ENCODE measurements at regions not wholly inside any gene's neighbourhood (a gene's known extent, or its start where the extent isn't known, plus 50 kb on each side); places are given as distances from the start of the nearest gene placed in this dataset.

DNA sequence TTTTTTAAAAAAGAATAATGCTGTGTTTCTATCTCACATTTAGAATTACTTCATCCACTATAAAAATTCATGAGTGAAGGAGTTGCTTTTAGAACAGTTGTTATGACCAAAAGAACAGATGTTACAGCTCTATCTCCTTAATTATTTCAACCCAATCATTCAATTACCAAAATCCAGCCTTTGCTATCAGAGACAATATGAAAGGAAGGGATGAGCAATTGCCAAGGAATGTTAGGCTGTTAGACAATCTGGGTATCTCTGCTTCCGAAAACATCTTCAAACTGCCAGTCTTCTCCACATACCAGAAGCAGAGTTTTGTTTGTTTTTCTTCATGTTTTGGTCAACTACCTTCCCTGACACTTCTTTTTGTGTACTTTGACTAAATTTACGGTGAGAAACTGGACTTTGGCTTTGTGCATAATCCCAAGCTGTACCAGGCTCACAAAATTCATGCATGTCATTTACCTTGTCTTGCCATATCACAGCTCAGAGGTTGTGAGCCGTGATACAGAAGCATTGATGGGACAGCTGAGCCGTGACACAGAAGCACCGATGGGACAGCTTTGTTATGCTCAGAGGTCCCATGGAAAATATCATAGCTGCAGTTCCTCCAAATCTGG is 405.5 kb downstream of the KIF4B start:
- no peak for DNase-seq (ENCODE audit: low spot score)

DNA sequence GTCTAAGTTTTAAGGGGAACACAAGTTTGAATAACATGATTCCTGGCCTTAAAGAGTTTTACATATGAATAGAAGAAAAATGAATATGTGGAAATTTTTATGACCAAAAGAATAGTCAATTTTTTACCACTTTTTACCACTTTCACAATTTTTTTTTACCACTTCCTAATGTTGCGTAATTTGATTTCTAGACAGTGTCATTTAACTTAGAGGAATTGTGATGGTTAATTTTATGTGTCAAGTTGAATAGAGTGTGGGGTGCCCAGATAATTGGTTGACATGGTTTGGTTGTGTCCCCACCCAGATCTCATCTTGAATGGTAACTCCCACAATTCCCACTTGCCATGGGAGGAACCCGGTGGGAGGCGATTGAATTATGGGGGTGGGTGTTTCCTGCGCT is 416.6 kb downstream of the KIF4B start:
- DNase-seq (ENCODE audit: low spot score) = no peak

DNA sequence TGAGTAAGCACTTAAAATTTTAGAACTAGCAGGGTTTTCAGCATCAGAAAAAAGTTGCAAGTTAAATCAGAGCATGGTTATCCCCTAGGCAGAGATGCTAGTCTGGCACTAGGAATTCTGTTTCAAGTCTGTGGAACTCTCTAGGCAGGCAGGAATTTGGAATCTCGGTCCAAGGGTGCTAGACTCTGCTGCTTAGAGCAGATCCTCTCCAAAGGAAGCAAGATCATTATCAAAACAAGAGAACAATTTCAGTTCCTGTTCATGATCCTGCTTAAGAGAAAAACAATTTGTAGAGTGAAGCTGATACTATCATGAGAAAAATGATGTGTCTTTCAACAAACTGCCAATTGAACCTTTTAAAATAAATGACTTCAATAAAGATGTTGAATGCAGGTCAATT is 420.7 kb downstream of the KIF4B start:
- DNase-seq (ENCODE audit: low spot score) = no peak

DNA sequence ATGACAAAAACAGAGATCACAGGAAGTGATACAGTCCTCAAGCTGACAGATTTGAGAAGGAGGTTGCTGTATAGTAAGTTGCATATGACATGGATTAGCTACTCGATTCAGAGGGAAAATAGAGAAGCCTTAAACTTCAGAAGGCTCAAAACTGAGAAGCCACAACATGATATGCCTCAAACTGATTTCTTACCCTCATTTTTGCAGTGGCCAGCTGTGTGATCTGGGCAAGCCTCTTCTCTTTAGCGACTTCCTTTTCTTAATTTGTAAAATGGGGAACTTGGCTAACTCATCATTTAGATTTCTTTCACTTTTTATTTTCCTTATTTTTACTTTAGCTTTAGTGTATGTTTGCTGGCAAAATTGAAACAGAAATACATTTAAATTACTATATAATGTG is 421.1 kb downstream of the KIF4B start:
- no peak for DNase-seq (ENCODE audit: low spot score)

DNA sequence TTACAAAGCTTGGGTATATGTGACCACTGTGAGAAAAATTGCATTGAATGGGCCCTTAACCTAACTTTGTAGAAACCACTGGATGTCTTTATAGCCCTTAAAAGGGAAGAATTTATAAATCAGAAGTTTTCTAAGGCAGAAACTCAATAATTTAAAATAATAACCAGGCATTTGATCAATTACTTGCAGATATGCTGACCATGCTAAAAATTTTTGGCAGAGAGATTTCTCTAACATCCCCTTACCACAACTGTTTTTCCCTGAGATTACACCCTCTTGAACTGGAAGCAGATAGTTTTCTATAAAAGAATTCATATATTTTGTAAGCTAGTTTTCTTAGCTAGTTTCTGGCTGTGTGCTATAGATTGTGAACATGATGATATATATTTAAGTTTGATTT is 428.3 kb downstream of the KIF4B start:
- DNase-seq (ENCODE audit: low spot score) = no peak

DNA sequence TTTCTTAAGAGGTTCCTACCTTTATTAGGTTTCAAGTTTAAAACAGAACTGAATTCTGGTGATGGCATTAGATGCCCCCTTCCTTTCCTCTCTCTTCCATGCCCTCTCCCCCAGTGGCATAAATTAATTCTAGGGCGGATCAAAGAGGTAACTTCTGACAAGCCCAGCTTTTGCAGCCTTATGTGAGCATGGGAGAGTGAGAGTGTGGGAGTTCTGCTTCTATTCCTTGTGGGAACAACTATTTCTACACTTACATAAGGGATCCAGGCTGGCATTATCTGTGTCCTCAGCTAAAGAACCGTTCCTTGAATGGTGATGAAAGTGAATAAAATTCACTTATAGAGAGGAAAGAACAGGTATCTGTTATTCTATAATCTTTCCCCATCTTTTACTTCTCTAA is 437.6 kb downstream of the KIF4B start:
- no peak for DNase-seq (ENCODE audit: low spot score)

DNA sequence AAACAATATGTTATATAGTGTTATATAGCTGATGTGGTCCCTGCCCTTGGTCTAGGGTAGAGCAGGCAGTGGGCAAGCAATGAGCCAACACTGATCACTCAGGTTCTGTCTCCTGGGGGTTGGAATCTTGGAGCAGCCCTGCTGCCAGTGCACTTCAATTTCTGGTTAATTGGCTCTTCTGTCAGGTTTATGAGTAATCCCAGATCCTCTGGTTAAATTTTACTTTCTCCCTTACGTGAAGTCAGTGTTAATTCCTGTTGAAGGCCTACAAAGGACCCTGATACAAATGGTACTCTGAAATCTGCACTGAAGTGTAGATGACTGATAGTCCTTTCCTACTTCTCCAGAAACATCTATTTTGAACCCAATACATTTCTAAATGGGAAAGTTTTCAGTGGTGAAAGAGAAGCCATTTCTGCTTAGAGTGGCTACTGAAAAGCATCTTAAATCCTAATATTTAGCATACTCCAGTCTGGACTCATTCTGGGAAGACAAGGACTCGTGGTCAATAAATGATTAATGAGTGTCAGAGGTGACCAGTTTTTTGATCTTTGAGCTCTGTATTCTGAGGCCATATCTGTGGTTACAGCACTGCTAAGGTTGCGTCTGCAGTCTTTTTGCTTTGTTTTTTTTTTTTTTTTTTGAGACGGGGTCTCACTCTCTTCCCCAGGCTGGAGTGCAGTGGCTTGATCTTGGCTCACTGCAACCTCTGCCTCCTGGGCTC is 442.4 kb downstream of the KIF4B start:
- no peak for DNase-seq (ENCODE audit: low spot score)

DNA sequence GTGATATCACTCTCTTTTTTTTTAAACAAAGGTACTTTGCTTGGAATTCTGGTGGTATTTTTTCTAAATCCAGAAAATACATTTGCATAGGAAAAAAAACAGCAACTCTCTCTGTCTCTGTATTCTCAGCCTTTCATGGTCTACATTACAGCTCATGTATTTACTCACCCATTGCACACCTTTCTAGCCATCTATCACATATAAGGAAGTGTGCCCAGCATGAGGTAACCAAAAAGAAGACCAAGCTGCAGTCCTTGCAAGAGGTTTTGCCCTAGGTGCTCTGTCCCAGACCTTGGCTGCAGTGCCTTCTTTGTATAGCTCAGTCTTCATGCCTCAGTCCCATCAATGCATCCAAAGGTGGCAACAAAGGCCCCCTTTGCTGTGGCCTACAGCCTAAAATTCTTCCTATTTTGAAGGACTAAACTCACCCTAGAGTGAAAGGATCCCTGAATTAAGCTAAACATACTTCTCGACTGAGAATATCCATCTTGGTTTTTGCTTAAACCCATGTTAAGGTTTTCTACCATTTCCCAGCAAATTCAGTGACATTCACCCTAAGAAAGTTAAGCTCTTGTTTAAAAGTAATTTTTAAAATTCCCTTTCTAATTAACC is 446.4 kb downstream of the KIF4B start:
- DNase-seq (ENCODE audit: low spot score) = no peak

DNA sequence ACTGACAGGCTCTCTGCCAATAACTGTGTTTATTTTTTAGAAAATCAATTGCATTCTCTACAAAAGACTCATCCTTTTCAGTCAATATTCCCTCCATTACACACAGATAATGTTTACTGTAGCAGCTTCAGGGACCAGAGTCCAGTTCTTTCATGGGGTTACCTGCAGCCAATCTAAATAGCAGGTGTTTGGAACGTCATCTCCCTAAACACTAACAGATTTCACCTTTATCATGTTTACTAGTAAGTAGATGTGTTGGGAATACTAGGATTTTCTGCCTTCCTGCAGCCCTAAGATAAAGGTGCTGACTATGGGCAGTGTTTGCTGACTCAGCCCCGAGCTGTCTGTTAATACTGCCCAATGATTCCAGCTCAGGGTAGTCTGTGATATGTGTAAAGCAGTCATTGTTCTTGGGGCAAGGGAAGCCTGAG is 447.0 kb downstream of the KIF4B start:
- no peak for DNase-seq (ENCODE audit: low spot score)

DNA sequence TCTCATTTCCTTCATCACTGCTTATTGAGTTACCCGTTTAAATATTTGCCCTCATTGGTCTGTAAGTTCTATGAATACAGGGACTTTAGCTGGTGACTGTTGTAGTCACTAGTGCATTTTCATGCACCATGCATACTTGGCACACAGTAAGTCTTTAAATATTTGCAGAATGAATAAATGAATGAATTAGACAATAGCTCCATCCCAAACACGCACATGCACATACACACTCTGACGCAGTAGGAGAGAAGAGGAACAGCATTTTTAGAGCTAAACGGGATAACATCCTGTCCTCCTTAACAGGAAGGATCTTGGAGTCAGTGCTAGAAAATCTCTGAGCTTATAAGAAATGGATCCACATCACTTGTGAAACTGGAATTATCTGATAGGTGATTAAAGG is 447.7 kb downstream of the KIF4B start:
- DNase-seq (ENCODE audit: low spot score) = no peak

DNA sequence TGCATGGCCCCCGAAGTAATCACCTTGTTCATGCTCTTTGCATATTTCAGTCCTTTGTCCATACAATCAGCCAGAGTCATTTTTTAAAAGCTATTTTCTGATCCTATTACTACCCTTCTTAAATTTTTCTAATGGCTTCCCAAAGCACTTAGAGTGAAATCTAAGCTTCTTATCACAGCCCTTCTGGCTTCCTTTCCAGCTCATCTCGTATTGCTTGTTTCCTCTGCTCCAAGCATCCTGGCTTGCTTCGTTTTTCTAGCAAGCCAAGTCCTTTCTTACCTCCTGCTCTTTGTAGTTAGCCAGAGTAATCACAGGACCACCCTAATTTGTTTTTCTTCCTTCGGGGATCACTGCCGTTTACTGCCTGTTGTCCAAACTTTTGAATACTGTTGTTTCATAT is 453.3 kb downstream of the KIF4B start:
- no peak for DNase-seq (ENCODE audit: low spot score)

DNA sequence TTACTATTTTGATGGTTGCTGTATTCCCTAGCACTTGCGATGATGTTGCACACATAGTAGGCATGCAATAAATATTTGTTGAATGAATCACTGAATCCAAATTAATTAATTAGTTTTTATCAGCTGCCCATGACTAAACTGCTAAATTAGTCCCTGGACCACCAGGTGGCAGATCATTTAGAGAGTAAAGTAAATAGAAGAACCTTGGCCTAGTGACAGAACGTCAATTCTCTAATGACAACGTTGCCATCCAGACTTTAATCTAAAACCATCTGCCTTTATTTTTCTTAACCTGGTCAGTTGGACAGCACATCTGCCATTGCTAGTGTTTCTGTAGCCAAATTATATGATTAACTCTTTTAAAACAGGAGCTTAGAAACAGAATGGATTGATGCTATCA is 457.5 kb downstream of the KIF4B start:
- DNase-seq (ENCODE audit: low spot score) = no peak

DNA sequence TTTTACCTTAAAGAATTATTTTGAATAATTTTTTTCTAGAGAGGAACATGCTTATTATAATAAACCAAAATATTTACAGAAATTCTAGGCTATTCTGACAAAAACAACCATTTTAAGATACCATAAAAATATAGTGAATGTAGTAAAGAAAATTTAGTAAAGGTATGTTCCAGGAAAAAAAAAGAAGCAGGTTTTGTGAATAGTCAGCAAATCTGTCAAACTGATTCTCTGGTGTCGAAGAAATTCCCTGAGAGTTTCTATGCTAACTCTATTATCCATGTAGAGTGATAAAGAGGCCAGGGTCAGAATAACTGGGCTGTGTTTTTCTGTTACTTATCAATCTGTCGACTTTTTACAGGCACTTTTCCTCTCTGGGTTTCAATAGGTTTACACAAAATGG is 459.2 kb downstream of the KIF4B start:
- DNase-seq (ENCODE audit: low spot score) = no peak

DNA sequence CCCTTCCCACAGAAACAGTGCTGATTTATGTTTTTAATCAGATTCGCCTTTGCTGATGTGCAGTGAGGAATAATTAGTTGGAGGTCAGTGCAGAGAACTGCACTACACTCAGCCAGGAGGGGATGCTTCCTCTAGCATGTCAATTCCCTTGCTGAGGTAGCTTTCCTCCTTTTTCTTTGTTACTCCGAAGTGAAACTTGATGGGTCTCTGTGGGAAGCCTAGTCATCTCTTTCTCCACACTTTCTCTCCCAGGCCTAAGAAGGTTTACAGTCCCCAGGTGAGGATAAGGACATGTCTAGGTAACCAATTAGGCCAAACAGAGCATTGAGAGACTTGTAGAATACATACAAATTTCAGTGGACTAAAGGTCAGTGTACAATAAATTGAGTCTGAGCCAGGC is 461.8 kb downstream of the KIF4B start:
- no peak for DNase-seq (ENCODE audit: low spot score)

DNA sequence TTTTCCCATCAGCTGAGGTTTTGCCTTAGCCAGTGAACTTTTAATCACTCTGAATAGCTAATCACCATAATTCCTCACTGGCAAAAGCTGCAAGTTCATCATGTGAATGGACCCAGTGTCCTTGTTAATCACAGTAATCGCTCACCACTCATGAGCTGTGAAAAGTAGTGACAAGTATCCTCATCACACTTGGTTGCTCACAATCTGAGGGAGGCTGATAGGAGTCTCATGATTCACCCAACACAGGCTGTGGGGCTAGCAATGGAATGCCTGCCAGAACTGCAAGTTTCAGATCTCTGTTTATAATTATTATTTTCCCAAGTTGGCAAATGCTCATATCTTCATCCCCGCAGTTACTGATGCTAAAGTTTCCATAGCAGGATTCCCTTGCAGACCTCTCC is 467.2 kb downstream of the KIF4B start:
- DNase-seq (ENCODE audit: low spot score) = no peak

DNA sequence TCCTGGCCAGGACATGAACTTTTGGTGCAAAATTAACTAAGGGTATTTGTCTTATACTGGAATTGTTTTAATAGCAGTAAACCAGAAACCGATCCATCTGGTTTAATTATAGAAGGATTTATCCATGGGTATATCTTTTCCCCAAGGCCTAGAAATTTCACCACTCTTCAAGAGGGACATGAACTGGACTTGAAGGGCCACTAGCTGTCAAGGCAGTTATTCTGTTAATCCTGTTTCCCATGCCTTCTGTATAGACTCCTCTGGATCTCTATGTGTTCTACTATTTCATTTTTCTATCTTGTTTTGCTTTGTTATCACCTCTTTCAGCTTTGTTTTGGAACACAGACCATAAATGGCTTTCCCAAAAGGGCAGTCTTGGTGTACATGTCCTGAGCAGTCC is 467.6 kb downstream of the KIF4B start:
- DNase-seq (ENCODE audit: low spot score) = no peak

DNA sequence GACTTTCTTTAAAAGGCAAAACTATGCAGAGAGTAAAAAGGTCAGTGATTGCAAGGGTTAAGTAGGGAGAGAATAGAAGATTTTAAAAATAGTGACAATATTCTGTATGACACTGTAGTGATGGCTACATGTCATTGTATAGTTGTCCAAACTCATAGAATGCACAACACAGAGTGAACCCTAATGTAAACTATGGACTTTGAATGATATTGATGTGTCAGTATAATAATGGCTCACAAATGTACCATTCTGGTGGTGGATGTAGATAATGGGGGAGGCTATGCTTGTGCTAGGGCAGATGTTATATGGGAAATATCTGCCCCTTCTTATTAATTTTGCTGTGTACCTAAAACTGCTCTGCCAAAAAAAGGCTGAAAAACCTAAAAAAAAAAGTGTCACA is 468.9 kb downstream of the KIF4B start:
- no peak for DNase-seq (ENCODE audit: low spot score)

DNA sequence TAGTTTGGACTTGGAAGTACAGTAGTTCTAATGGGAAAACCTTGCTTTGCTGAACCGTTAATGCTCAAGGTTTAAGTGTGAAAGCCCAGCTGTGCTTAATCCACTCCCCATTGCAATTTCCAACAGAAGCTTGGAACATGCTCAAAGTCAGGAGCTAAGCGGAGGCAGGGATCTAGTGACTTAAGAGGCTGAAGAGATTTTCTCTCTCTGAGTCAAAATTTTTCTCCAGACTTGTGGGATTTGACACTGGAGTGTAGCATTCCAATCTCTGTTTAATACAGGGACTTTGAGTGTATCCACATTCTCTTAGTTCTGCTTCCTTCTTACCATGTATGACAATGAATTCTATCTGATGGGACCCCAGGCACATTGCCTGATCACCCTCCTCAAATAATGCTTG is 471.8 kb downstream of the KIF4B start:
- no peak for DNase-seq (ENCODE audit: low spot score)

DNA sequence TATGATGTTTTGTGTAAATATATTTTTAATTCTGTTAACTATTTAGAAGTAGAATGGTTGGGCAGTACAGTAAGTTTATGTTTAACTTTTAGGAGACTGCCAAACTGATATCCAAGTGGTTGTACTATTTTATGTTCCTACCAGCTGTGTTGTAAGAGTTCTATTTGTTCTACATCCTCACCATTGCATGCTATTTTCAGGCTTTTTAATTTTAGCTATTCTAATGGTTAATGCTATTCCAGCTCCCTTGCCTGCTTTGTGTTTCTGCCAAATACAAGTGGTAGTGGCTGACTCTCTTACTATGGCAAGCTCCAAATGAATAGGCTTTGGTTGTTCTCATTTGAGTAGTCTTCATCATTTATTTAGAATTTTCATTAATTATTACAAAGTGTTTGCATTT is 476.4 kb downstream of the KIF4B start:
- DNase-seq (ENCODE audit: low spot score) = no peak

DNA sequence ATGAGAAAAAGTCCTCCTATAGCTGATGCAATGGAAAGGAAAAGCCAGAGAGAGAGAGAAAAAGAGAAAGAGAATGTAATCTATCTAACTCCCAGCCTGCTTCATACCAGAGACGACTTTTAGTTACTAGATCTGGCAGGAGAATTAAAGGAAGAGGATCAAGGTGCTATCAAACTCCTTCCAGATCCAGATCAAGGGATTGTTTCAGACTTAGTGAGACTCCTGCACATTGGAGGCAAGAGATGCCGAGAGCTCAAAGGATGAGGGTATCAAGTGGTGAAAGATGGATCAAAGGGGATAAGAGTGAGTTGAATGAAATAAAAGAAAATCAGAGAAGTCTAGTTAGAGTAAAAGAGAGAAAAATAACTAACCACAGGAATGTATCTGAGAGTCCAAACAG is 478.6 kb downstream of the KIF4B start:
- DNase-seq (ENCODE audit: low spot score) = no peak

DNA sequence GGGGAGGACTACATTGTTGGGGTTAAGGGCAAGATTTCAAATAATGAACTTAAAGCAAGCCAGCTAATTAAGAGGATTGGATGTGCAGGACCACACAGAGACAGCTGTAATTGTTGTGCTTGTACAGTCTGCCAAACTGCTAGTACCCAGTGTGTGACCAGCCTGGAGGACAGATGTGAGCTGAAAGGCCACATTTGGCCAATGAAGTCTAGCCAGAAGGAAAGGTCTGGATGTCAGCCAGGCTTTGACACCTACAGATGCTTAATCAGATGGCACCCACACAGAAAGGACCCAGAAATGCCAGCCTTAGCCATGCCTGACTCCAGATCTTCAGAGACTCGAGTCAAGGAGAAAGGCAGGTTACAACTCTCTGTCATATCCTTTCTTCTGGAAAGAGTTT is 491.1 kb downstream of the KIF4B start:
- no peak for DNase-seq (ENCODE audit: low spot score)

DNA sequence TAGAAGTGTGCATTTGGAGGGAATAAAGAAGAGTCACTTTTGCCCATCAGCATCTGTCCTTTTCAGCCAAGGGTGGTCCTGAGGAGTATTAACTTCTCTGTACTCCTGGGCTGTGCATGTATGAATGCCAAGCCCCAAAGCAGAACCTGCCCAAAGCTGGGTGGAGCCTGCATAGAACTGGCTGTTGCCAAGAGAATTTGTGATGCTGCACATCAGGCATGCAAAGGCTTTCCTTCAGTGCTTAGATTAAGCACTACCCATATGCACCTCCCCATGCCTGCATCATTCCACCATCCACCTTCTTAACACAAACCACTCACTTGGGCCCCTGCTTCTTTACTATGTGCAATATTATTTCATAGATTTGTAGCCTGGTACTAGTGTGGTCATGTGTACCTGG is 493.8 kb downstream of the KIF4B start:
- no peak for DNase-seq (ENCODE audit: low spot score)

DNA sequence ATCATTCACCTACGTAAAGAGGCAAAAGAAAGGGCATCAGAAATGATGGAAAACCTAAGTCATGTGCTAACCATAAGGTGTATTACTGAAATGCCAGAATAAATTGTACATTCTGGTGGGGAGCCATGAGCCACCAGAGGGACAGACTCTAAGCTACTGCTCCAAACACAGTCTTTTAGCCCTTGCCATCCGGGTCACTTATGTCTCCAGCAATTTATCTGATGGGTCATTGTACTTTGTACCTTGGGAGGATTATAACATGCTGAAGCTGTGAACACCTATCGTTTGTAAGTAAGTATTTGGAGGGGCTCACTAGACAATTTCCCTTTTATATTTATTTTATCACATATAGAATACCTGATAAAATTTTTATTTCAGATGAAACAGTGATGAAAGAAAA is 495.1 kb downstream of the KIF4B start:
- DNase-seq (ENCODE audit: low spot score) = no peak

DNA sequence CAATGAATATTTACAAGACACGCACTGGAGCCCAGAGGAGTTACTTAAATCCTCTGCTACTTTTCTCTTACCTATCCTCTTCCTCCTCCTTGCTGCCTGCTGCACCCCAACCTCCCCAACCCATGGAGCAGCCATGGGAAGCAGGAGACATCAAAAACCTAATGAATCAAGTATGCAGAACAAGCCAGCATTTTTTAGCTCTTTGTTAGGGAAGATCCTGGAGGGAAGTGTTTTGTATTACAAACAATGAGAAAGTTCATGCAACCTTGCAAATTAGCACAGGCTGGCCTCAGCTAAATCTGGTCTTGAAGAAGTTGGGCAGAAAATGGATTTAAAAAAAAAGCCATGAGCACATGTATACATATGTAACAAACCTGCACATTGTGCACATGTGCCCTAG is 498.8 kb downstream of the KIF4B start:
- DNase-seq (ENCODE audit: low spot score) = no peak
